Activated naive CD4-positive, alpha-beta T cell treated with anti-CD3 and anti-CD28 coated beads, Interleukin-2, amount 50 U/mL, for 24 hours (primary cell): ENCODE measurements at regions not wholly inside any gene's neighbourhood (a gene's known extent, or its start where the extent isn't known, plus 50 kb on each side); places are given as distances from the start of the nearest gene placed in this dataset.

Experiments
- H3K27ac Mint-ChIP-seq: one replicate; pipeline ENCODE4 v1.8.0; 2021; ENCODE audit warnings: mild to moderate bottlenecking, mixed read lengths
- H3K27me3 Mint-ChIP-seq: one replicate; pipeline ENCODE4 v1.8.0; 2021; ENCODE audit warnings: mixed read lengths
- H3K36me3 Mint-ChIP-seq: one replicate; pipeline ENCODE4 v1.8.0; 2021; ENCODE audit warnings: mixed read lengths
- H3K4me1 Mint-ChIP-seq: one replicate; pipeline ENCODE4 v1.8.0; 2021; ENCODE audit warnings: mixed read lengths
- H3K4me3 Mint-ChIP-seq: one replicate; pipeline ENCODE4 v1.8.0; 2021; ENCODE audit warnings: mild to moderate bottlenecking, mixed read lengths
- H3K9me3 Mint-ChIP-seq: one replicate; pipeline ENCODE4 v1.8.0; 2021; ENCODE audit warnings: mixed read lengths

DNA sequence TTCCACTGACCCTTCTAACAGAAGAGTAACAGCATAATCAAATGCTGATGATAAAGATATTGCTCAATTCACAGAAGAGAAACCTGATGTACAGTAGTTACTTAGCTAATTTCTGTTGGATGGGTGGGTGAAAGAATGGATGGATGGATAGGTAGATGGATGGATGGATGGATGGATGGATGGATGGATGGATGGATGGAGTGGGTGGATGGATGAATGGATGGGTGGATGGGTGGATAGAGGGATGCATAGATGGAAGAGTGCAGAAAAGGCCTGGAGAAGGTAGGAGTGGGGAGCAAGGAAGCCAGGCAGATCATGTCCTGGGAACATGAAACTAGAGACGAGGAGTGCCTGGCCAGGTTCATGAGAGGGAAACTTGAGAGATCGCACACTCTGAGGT is 520.9 kb downstream of the BCL11B start:
- Mint-ChIP-seq H3K4me1 (peaks cover 6% of the 10 kb centered on the region), H3K36me3 (peaks cover 8% of the 10 kb centered on the region), H3K4me3 (no peak overlapping the region), H3K9me3 (peaks cover 10% of the 10 kb centered on the region), H3K27me3 (no peaks in the 10 kb centered on the region), H3K27ac (no peak overlapping the region)

DNA sequence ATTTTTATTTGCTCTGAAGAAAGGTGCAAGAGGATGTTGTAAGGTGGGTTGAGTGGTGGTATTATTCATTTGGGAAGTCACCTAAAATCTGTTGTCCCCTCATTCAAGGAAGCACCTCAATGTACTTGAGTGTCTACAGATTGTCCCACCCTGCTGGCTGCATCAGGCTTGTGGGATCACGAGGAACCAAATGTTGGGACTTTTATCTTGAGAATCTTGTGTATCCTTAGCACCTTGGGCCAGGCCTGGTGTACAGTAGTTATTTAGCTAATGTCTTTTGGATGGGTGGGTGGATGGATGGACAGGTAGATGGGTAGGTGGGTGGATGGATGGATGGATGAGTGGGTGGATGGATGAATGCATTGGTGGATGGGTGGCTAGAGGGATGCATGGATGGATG is 519.3 kb downstream of the BCL11B start:
- H3K9me3 Mint-ChIP-seq = peaks cover 10% of the 10 kb centered on the region
- H3K4me3 Mint-ChIP-seq = no peak overlapping the region
- H3K27me3 Mint-ChIP-seq = no peaks in the 10 kb centered on the region
- H3K4me1 Mint-ChIP-seq = peaks cover 6% of the 10 kb centered on the region
- H3K36me3 Mint-ChIP-seq = peaks cover 8% of the 10 kb centered on the region
- H3K27ac Mint-ChIP-seq = no peak overlapping the region

DNA sequence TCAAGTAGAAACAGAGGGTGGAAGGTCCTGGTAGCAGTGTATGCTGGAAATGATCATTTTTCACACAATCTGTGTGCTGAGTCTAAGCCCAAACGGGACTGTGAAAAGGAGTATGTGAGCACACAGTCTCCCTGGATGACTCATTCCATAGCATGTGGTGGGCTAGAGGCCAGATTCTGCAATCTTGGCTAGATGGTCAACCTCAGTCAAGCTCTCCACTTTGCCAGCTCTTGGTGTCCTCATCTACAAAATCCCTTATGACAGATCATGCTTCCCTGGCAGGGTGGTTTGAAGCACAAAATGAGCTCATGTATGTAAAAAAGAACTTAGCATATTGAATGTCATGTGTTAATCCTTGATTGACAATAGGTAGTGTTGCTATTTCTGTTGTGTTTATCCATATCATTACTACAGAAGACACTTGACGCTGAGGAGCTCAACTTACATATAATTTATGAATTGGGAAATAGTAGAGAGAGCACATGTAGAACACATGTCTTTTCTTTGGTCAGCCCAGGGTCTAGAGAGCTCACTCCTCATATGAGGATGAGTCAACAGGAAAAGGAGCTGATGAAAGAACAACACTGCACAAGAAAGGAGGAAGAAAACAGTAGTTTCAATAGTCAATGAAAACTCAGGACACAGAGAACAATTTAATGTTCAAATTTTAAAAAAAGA is 517.5 kb downstream of the BCL11B start:
- Mint-ChIP-seq H3K4me1 (peaks cover 6% of the 10 kb centered on the region), H3K9me3 (peaks cover 10% of the 10 kb centered on the region), H3K36me3 (peaks cover 8% of the 10 kb centered on the region), H3K4me3 (no peak overlapping the region), H3K27ac (no peak overlapping the region), H3K27me3 (no peaks in the 10 kb centered on the region)

DNA sequence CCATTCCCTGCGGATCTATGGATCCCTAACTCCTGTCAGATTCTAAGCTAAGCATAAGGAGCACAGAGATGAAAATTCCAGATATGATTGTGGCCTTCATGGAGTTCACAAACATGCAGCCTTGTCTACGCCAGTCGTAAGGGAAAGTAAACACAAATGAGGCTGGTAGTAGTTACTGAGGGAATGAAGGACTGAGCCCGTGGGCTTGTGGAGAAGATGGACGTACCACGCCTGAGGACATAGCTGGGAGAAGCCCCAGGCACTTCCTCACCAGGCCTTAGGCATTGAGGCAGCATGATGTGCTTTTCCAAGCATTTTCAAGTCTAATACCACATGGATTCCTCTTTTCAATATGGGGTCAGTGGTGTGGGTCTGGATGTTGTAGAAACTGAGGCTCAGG is 515.2 kb downstream of the BCL11B start:
- Mint-ChIP-seq H3K36me3 (peaks cover 8% of the 10 kb centered on the region), H3K4me1 (peaks cover 11% of the 10 kb centered on the region), H3K27ac (no peak overlapping the region), H3K4me3 (no peak overlapping the region), H3K27me3 (no peaks in the 10 kb centered on the region), H3K9me3 (peaks cover 10% of the 10 kb centered on the region)

DNA sequence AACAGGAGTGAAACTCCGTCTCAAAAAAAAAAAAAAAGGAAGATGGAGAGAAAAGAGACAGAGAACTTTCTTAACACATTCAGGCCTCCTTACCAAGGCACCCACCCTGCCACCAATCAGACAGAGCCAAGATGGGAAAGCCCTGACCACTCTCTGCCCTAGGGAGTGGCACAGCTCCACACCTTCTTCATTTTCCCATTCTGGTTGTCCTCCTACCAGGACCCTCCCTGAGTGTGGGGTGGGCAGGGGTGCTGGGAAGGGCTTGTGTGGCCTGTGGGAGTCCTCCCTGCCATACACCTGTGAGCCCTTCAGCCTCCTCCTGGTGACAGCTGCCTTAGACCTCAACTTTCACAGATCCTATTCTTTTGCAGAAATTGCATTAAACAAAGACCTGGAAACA is 513.6 kb downstream of the BCL11B start:
- Mint-ChIP-seq H3K27ac (no peak overlapping the region), H3K27me3 (no peaks in the 10 kb centered on the region), H3K4me1 (peaks cover 11% of the 10 kb centered on the region), H3K4me3 (no peak overlapping the region), H3K36me3 (peaks cover 14% of the 10 kb centered on the region), H3K9me3 (peaks cover 22% of the 10 kb centered on the region)

DNA sequence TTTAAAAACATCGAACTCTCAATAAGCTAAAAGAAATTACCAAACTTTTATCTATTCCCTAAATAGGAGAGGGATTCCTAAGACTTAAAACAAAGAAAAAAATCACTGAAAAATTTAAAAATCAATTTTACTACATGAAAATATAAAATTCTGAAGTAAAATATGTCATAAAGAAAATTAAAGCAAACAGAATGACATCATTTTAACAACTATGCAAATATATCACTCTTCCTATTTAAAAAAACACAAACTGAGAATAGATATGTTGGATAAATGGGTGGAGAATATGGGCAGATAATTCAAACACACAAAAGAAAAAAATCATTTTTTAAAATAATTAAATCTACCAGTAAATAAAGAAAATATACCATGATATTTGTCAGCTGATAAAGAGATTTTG is 510.0 kb downstream of the BCL11B start:
- peaks cover 12% of the 10 kb centered on the region for H3K9me3 Mint-ChIP-seq
- H3K4me3 Mint-ChIP-seq = no peak overlapping the region
- no peaks in the 10 kb centered on the region for H3K27me3 Mint-ChIP-seq
- no peak overlapping the region for H3K27ac Mint-ChIP-seq
- peaks cover 14% of the 10 kb centered on the region for H3K4me1 Mint-ChIP-seq
- peaks cover 6% of the 10 kb centered on the region for H3K36me3 Mint-ChIP-seq

DNA sequence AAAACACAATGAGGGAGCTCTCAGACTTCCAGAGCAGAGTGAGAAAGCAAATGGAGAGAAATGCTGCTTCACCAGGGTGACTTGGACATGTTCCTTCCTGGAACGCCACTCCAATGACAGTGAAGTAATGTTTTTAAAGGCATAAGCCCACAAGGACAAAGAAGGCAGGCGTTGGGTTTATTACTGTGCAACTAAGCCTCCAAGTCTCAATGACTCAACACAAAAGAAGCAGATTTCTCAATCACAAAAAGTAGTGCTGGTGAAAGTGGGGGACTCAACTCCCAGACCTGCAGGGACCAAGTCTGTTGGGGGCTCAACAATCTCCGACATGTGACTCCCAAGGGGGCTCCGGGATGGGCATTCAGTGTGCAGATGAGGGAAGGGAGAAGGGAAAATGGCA is 505.2 kb downstream of the BCL11B start:
- peaks cover 12% of the 10 kb centered on the region for H3K9me3 Mint-ChIP-seq
- H3K4me3 Mint-ChIP-seq = no peak overlapping the region
- no peak overlapping the region for H3K27ac Mint-ChIP-seq
- H3K27me3 Mint-ChIP-seq = no peaks in the 10 kb centered on the region
- peaks cover 17% of the 10 kb centered on the region for H3K4me1 Mint-ChIP-seq
- peaks cover 6% of the 10 kb centered on the region for H3K36me3 Mint-ChIP-seq

DNA sequence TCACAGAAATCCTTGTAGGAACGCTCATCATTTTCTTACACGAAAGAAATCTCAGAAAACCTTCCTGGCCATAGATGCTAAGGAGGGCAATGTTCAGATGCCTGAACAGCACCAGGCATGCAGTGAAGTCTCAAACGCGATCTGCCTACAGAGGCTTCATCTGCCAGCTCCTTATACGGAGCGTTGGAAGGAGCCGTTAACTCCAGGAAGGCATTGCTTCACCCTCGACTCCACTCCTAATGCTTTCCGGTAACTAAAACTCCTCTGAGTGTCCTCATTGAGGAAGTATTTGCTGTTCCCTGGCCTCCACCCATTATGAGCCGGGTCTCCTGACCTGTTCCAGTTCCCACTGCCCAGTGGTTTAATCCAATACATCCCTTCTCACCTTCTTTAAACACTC is 502.7 kb downstream of the BCL11B start:
- Mint-ChIP-seq H3K4me1 (peaks cover 17% of the 10 kb centered on the region), H3K4me3 (no peak overlapping the region), H3K36me3 (no peaks in the 10 kb centered on the region), H3K9me3 (no peaks in the 10 kb centered on the region), H3K27me3 (no peaks in the 10 kb centered on the region), H3K27ac (no peak overlapping the region)

DNA sequence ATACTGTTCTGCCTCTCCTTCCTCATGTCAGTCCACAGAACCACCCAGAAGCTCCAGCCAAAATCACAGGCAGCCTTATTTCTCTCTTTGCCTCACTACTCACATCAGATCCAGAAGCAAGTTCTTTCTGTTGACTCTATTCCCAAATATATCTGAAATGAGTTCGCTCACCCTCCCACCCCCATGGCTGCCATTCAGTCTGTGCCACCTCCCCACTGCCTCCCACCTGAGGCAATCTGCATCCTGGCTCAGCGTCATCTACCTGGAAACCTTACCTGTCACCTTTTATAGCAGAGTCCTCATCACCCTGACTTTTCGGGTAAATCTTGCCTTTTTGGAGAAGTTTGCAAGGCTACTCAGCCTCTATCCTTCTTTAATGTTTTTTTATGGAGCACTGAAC is 501.8 kb downstream of the BCL11B start:
- no peak overlapping the region for H3K4me3 Mint-ChIP-seq
- H3K27me3 Mint-ChIP-seq = no peaks in the 10 kb centered on the region

DNA sequence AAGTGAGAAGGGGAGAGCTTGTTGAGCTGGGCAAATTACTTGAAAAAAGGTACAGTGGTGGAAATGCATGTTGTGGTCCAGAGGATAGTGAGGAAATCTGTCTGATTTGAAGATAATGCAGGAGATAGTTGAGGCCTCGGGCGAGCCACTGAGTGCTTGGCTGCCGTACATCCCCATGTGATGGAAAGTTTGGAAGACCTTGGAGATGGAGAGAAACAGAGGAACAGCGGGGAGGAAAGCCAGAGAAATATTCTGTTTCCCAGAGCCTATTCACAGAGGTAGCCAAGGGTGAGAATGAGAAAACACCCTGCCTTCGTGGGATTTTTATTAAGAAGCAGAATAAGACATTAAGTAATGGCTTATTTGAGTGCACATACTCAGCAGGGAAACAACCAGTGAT is 498.2 kb downstream of the BCL11B start:
- no peaks in the 10 kb centered on the region for H3K4me1 Mint-ChIP-seq
- no peak overlapping the region for H3K4me3 Mint-ChIP-seq
- H3K36me3 Mint-ChIP-seq = no peaks in the 10 kb centered on the region
- H3K27me3 Mint-ChIP-seq = no peaks in the 10 kb centered on the region
- no peaks in the 10 kb centered on the region for H3K9me3 Mint-ChIP-seq
- no peak overlapping the region for H3K27ac Mint-ChIP-seq

More for the DNA sequence above, 501.8 kb downstream of the BCL11B start:
- H3K36me3 Mint-ChIP-seq = no peaks in the 10 kb centered on the region
- peaks cover 17% of the 10 kb centered on the region for H3K4me1 Mint-ChIP-seq
- no peaks in the 10 kb centered on the region for H3K9me3 Mint-ChIP-seq
- H3K27ac Mint-ChIP-seq = no peak overlapping the region

DNA sequence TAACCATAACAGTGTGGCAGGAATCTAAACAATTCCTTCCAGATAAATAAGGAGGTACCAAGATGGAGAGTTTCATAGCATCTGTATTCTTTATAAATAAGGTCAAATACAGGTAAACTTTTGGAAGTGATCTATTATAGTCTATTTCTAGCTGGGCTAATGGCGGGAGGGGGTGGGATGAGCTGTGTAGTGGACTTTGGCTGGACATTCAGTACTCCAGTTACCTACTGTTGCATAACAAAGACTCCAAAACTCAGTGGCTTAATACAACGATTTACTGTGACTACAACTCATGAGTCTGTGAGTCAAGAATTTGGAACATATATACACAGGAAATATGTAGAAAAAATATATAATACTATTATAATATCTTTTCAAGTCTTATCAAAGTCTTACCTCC is 496.1 kb downstream of the BCL11B start:
- no peak overlapping the region for H3K27ac Mint-ChIP-seq
- no peaks in the 10 kb centered on the region for H3K4me1 Mint-ChIP-seq
- no peaks in the 10 kb centered on the region for H3K9me3 Mint-ChIP-seq
- H3K36me3 Mint-ChIP-seq = no peaks in the 10 kb centered on the region
- H3K4me3 Mint-ChIP-seq = no peak overlapping the region
- no peaks in the 10 kb centered on the region for H3K27me3 Mint-ChIP-seq

DNA sequence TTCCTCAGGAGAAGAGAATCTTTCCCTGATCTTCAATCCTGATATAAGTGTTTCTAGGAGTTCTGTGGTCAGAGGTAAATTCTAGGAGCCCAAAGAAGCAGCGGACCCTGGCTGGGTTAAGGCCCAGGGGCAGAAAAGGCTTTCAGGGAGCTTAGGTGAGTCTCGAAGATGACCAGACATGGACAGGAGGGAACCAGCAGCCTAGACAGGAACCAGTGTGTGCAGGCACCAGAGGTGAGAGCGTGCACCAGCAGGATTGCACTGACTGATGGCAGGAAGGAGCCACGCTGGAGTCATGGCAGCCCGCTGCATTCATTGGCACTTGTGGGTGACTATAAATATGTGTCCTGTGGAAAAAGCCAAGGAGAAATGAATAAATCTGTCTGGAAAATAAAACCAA is 489.9 kb downstream of the BCL11B start:
- Mint-ChIP-seq H3K4me3 (no peak overlapping the region), H3K9me3 (no peaks in the 10 kb centered on the region), H3K27ac (no peak overlapping the region)

DNA sequence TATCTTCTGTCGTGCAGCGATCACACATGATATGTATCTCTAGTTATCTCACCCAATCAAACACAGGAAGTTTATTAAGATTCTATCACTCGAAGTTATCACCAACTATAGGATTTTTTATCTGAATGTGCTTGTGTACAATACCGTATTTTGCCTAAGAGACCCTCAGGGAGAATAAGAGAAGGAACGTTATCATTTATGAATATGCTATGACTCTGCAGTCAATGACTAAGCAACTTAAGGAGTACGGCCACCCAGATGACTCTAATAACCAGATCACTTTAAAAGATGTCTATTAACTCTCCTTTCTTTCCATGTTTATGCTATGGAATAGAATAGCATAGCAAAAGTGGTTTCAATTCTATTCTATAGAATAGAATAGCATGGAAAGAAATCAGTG is 486.4 kb downstream of the BCL11B start:
- Mint-ChIP-seq H3K36me3 (peaks cover 2% of the 10 kb centered on the region), H3K9me3 (no peaks in the 10 kb centered on the region), H3K4me3 (no peak overlapping the region), H3K4me1 (no peaks in the 10 kb centered on the region), H3K27ac (no peak overlapping the region), H3K27me3 (no peaks in the 10 kb centered on the region)

More for the DNA sequence above, 489.9 kb downstream of the BCL11B start:
- Mint-ChIP-seq H3K36me3 (no peaks in the 10 kb centered on the region), H3K4me1 (no peaks in the 10 kb centered on the region), H3K27me3 (no peaks in the 10 kb centered on the region)

DNA sequence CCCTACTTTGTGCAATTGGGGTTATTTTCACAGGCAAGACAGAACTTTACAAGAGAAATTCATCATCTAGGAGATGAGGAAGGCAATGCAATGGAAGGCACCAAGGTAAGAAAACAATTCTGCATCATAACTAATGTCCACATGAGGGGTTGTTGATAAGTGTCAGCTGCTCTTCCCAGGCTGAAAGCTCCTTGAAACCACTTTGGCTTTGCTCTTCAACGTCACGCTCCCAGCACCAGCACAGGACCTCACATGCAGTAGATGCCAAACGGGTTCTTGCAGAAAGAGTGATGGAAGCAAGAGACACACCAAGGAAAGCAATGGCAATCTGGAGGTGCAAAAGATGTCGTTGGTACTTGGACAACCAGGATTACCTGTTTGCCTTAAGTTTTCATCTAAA is 485.5 kb downstream of the BCL11B start:
- Mint-ChIP-seq H3K4me1 (no peaks in the 10 kb centered on the region), H3K9me3 (no peaks in the 10 kb centered on the region), H3K36me3 (peaks cover 2% of the 10 kb centered on the region), H3K27ac (no peak overlapping the region), H3K4me3 (no peak overlapping the region), H3K27me3 (no peaks in the 10 kb centered on the region)

DNA sequence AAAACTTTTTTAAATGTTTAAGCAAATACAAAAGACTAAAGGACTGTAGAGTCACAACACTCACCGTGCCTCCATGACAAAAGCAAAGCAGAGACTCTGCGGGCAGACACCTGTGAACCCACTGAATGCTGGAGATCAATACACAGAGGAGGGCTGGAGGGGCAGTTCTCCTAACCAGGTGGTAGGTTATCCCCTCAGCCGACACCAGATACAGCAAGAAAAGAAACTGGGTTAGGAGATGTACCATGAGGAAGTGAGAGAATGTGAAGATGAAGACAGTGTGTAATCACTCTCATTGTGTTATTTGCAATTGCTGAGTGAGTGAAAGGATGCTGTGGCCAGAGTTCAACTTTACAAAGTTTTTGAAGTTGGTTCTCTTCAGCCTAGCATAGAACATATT is 480.3 kb downstream of the BCL11B start:
- Mint-ChIP-seq H3K36me3 (peaks cover 9% of the 10 kb centered on the region), H3K27ac (no peak overlapping the region), H3K27me3 (no peaks in the 10 kb centered on the region), H3K4me1 (peaks cover 4% of the 10 kb centered on the region), H3K4me3 (no peak overlapping the region), H3K9me3 (peaks cover 10% of the 10 kb centered on the region)

DNA sequence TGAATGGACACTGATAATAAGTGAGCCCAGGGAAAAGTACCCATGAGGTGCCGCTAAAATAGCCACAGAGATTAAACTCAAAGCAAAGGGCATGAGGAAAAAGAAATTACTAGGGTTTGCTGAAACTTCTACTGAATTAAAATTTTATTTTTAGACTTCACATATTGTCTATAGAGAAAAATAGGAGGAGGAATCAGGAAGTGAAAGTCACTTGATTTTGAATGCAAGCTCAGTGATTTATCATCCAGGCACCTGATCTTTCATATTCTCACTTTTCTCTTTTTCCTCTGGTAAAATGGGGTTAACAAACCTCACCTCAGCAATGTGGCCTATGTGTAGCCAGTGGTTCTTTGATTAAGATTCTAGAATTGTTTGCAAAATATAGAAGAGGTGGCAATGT is 479.8 kb downstream of the BCL11B start:
- peaks cover 10% of the 10 kb centered on the region for H3K9me3 Mint-ChIP-seq
- H3K27ac Mint-ChIP-seq = no peak overlapping the region
- no peaks in the 10 kb centered on the region for H3K27me3 Mint-ChIP-seq
- H3K4me1 Mint-ChIP-seq = peaks cover 4% of the 10 kb centered on the region
- no peak overlapping the region for H3K4me3 Mint-ChIP-seq
- H3K36me3 Mint-ChIP-seq = peaks cover 9% of the 10 kb centered on the region

DNA sequence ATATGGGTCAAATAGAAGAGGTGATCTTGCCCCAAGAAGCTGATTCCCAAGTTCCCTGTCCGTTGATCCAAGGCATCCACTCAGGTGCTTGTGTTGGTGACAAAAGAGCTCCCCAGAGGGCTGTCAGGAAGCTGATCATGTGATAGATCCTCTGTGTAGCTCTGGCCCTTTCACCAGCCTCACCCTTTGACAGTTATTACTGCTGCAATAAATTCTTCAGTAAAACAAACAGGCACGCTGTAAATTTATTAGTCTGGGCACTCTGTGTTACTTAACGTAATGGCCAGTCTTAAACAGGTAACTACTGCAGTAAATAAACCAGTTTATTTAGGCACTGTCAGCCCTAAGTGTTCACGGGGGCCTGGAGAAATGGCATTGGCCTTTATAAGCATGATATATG is 473.9 kb downstream of the BCL11B start:
- Mint-ChIP-seq H3K27ac (no peak overlapping the region), H3K4me3 (no peak overlapping the region), H3K9me3 (peaks cover 10% of the 10 kb centered on the region), H3K36me3 (peaks cover 8% of the 10 kb centered on the region), H3K27me3 (no peaks in the 10 kb centered on the region), H3K4me1 (no peaks in the 10 kb centered on the region)
